ENCODE measurements at regions not wholly inside any gene's neighbourhood (a gene's known extent, or its start where the extent isn't known, plus 50 kb on each side); places are given as distances from the start of the nearest gene placed in this dataset.
"Not testable (repeated sequence)": the region's sequence is repeated elsewhere in the genome, so short reads cannot be mapped to it uniquely, and the experiment has no call there.

DNA sequence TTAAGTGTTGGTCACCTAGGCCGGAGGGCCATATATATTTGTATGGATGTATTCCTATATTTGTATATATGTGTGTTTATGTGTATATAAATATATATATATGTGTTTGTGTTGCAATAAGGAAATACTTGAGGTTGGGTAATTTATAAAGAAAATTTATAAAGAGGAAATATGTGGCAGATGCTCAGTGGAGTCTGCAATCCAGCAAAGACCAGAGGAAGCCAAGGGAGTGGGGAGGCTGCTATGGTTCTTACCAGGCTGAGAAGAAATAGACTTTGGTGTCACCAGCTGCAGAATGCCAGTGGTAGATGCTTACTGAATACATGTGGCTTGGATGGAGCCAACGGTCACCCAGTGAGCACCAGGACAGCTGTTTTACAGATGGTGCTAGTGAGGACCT, 97.4 kb upstream of the ELOVL5 start:
- peak; percentile 50 for DNase-seq

GRCh38 chr6:53441761-53442160, 93.0 kb upstream of the ELOVL5 start:
- no peak for DNase-seq

DNA sequence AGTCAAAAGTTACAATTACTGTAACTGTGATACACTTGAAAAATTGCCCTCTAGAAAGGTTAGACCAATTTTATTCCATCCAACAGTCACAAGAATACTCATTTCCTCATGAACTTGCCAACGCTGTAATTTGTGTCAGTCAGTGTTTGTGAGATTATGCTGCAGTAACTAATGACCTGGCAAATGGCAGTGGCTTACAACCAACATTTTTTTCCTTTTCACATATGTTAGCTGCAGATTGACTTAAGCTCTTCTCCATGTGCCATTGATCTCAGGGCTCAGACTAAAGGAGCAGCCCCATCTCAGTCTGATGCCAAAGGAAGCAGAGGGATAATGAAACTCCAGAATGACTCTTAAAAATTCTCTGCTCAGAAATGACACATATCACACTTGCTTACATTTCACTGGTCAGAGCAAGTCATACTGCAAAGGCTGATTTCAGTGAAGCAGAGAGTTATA, 92.3 kb upstream of the ELOVL5 start:
- no peak for DNase-seq

DNA sequence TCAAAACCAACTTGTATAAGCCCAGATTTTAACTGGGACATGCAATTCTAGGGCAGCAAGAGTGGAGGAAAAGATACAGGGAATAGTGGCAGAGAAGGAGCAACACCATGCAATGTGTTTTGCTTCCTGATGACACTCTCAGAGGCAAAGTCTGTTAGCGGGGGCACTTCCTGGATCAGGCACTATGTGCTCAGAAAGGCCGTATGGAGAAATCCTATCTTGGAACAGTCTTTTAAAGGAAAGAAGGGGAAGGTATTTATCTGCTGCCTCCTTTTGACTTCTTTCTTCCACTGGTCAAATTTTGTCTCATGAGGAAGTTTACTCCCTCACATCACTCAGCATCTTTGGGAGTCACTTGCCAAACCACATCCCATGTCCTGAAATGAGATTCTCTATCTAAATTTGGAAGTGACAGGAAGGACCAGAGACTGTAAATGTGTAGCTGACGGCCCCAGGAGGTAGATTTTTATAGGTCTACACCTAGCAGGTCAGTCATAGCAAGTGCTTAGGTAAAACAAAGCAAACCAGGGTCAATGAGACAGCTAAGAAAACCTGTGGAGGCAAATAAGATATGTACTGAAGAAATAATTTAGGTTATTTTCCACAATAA, 91.7 kb upstream of the ELOVL5 start:
- DNase-seq: peak; percentile 24

DNA sequence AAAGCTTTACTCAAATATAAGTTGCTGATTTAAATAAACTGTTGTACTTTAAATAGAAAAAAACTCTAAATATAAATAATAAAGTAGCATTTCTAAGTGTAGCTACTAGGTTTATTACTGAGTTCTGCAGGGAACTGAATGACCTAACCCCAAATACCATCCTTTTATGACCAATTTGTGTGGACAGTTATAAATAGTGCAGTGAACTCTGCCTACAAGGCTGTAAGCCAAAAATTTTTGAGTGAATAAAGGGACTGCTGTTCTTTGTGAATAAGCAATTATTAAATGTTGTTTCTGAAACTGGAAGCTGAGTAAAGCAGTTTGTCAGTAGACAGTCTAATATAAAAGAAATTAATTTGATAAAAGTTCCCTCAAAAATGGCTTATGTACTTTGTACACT, 90.8 kb upstream of the ELOVL5 start:
- DNase-seq: no peak

DNA sequence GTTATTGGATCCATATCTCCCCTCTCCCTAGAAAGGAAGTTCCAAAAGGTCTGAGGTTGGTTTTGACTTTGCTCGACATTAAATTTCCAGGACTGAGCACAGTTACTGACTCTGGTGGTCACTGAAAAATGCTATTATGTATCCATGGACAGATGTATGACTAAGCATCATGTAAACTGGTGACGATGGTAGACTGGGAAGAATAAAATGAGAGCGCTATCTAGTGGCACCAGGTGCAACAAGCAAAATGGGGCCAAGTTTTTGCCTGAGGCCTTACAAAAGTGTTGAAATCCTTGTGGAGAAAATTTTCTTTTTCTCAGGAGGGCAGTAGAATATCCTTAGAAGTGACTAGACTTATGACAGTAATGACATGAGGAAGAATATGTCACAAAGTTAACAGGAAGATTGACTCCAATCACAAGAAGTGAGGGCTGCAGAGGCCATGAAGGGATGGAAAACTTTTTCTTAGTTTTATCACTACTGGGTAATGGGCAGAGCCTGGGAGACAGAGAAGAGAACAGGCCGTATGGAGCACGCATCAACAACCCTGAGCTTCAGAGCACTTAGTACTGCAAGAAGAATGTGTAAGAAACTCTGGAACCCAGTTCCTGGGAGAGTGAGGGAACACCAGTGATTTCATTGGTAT, 88.9 kb upstream of the ELOVL5 start:
- DNase-seq: peak; percentile 87

DNA sequence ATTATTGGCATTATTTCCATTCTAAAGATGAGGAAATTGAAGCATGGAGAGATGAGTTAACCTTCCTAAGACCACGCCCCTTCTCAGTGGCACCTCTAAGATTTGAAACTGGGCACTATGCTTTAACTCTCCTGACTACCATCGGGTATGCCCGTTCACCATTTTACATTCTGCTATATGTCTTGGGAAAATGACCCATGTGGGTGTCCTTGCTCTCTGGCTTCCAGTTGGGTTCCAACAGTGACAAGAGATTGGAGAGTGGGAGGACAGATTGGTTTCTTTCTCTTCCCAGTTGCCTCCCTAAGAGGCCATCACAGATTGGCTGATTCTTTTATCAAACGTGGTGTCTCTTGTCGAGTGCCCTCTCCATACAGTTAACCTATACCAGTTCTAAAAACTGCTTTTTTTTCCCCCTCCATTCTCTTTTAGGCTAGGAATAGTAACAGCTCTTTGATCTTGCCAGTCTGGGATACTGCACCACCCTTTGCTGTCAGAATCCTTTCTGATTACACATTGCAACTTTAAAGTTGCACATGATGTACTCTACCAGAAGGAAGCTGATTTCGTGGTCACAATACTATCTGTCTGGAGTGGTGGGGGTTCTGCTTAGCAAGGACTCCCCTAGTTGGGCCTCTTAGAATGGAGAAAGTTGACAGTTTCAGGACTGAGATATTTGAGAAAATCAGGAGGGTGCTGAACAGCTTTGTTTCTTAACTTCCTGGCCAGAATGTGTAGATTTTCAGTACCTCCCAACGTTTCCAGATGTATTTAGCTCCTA, 88.0 kb upstream of the ELOVL5 start:
- peak; percentile 59 for DNase-seq

DNA sequence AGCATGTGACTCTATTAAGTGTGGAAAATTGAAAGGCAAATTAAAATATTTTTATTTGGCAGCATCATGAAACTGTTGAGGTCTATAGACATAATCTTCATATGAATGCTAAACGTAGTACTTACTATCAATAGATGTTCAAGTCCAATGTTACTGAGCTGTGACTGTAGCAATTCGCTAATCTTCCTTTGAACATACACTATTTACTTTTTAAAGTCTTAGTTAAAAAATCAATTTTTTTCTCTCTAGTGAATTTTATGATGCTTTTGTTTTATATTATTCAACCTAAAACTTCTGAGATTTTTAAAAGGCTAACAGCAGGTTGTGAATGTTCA, 85.2 kb upstream of the ELOVL5 start:
- no peak for DNase-seq

DNA sequence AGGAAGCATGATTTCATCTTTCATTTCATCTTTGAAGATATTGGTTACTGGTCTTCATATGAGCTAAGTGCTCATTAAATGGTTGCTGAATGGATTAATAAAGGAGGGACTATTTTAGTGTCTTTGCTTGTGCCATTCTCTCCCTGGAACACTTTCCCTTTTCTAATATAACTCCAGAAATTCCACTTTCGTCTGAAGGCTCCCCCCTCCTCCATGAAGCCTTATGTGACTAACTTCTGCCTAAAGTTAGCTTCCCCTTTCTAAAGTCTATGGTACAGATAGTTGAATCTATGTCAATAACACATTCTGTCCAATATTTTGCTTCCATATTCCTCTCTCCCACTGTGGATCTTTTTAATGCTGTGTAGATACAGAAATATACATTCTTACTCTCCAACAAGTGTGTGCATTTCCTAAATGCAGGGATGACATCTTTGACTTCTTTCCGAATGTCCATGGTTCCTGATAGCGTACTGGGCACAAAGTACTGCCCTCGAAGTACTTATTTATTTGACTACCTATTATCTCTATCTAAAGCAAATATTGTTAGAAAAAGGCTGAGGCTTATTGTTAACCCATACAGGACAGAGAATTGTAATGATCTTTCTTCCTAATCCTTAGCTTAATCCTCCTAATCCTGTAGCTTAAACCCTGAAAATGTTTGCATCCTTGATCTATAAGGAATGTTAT, 84.7 kb upstream of the ELOVL5 start:
- no peak for DNase-seq

GRCh38 chr6:53432318-53433161, 83.8 kb upstream of the ELOVL5 start:
- peak; percentile 17 for DNase-seq

DNA sequence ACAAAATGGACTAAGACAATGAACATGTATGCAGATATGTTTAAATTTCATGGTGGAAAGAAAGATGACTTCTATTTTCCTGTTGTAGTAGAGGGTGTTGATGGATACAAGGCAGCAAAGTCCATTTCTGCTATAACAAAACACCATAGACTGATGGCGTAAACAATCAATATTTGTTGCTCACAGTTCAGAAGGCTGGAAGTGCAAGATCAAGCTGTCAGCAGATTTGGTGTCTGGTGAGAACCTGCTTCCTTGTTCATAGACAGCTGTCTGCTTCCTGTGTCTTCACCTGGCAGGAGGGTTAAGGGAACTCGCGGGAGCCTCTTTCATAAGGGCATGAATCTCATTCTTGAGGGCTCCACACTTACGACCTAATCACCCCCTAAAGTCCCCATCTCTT, 83.0 kb upstream of the ELOVL5 start:
- DNase-seq: no peak

DNA sequence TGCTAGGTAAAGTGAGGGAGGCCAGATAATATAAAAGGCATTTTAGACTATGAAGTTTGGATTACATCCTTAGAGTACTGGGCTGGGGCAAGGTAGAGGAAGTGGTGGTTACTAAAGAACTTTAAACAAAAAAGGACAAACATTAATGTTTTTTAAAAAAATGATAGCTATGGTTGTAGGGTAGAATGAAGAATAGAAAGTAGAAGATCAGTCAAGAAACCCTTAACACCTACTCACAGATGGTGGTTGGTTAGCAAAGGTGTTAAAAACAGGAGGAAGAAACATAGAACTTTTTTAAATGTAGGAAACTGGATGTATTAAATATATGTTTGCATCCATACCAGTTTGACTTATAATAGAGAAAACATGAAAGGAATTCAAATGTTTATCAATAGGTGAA, 80.7 kb upstream of the ELOVL5 start:
- no peak for DNase-seq

GRCh38 chr6:53428886-53429285, 80.1 kb upstream of the ELOVL5 start:
- no peak for DNase-seq

GRCh38 chr6:53426667-53427270, 78.0 kb upstream of the ELOVL5 start:
- DNase-seq: no peak

DNA sequence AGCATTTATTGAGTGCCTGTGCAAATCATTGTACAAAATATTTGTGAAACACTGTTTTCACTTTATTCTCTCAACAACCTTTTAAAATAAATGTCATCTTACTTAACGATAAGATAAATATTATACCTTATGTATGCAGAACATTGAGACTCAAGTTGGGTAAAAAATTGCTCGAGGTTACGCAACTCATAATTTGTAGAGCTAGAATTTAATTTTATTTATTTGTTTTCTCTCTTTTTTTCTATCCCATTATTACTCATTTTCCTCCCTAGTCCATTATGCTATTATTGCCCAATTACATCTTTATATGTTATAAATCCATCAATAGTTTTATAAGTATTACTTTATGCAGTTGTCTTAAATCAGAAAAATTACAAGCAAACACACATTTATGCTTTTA, 77.4 kb upstream of the ELOVL5 start:
- no peak for DNase-seq

DNA sequence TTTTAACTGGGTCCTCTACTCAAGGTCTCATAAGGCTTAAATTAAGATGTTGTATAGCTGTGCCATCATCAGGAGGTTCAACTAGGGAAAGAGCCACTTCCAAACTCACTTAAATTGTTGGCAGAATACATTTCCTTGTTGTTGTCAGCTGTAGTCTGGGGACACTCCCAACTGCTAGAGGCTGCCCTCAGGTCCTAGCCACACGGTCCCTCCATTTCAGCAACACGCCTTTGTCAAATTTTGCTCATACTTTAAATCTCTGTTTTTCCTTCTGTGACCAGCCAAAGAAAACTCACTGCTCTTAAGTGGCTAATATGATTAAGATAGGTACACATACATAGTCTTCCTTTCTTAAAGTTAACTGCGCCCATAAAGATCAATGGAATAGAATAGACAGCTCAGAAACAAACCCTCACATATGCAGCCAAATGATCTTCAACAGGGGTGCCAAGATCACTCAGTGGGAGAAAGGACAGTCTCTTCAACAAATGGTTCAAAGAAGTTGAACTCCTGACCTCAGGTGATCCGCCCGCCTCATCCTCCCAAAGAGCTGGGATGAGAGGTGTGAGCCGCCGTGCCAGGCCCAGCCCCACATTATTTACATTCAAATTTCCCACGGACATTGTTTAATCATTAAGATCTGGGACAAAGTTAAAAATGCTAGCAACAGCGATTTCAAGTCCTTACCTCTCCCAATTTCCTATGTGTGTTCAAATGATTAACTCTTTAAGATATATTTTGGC, 76.4 kb upstream of the ELOVL5 start:
- no peak for DNase-seq

- DNase-seq: peak; percentile 9
These were observed 75.5 kb upstream of the ELOVL5 start for GRCh38 chr6:53424300-53424699.

GRCh38 chr6:53423560-53423959, 74.8 kb upstream of the ELOVL5 start:
- DNase-seq: not testable (repeated sequence)

- DNase-seq: no peak
These were observed 70.3 kb upstream of the ELOVL5 start for GRCh38 chr6:53419026-53419425.

- DNase-seq: no peak
These were observed 69.5 kb upstream of the ELOVL5 start for GRCh38 chr6:53418288-53418687.

DNA sequence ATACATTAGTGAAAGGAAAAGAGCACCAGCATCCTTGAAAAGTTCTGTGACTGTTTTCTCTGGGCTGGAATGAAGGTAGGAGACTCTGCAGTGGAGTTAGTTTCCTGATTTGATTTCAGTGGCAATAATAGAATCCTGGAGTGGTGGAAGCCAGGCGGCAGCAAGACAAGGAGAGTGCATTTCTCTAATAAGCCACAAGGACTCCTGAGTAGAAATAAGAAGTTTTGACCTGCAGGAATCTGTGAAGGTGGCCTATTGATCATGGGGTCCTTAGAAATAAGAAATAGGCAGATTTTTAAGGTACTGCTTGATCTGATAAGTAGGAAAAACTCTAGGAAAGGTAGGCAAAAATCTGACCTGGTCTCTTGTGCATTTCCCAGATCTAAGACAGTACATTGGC, 68.4 kb upstream of the ELOVL5 start:
- no peak for DNase-seq

DNA sequence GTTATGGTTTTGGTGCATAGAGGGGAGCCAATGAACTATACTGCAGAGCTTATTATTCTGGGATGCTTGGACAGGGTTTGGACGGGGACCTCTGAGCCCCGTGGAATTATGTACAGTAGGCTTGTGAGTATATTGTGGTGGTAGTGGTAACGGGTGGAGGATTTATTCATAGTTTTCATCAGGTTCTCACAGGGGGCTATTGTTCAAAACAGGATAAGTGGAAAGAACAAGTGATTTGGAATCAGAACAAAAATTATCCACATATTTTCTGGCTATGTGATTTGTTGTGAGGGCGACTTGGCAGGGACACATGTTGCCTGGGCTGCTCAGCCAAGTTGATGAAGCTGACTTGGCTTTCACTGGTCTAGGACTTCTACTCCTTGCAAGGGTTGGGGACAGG, 64.6 kb upstream of the ELOVL5 start:
- no peak for DNase-seq
